OCI-M1 (cell line): ENCODE measurements at regions not wholly inside any gene's neighbourhood (a gene's known extent, or its start where the extent isn't known, plus 50 kb on each side); places are given as distances from the start of the nearest gene placed in this dataset.
"Not testable (repeated sequence)": the region's sequence is repeated elsewhere in the genome, so short reads cannot be mapped to it uniquely, and the experiment has no call there.

Experiments used
- DNase-seq: peaks from one replicate; lab custom pipeline; 2025; lab: John Stamatoyannopoulos, UW

DNA sequence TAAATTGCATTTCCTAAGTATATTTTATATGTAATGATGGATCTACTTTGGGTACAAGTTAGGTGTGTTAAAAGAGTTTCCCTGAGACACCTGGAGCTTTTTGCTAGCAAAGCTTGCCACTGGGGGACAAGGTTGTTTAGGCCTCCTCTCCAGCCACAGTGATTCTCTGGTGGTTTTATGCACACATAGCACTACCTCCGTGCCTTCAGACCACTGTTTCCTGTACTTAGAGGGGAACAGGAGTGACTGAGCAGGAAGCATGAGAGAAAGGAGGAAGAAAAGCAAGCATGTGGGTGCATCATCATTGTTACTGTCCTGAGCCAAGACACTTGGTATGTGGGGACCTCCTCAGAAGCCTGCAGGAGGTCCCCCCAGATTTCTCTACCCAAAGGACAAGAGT is 272.1 kb downstream of the RASEF start:
- no peak for DNase-seq

- DNase-seq: peak; percentile 81
Measured at GRCh38 chr9:82791692-82792091, 271.2 kb downstream of the RASEF start.

DNA sequence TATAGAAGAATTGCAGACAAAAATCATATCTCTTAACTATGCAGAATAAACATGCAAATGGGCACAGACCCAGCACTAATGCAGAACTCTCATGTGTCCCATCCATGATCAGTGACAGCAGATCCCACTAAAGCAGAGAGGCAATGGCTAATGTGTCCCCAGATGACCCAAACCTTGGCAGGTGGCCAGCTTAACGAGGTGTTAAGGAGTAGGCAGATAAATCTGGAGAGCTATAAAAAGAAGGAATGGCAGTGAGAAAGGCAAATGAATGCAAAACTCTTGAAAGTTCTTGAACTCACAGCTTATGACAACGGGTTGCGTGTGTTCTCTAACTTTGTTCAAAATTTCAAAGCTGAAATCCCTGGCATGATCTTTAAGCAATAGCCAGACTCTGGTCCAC is 265.4 kb downstream of the RASEF start:
- DNase-seq: peak; percentile 36

GRCh38 chr9:82799286-82799685 is 263.7 kb downstream of the RASEF start:
- DNase-seq: no peak

DNA sequence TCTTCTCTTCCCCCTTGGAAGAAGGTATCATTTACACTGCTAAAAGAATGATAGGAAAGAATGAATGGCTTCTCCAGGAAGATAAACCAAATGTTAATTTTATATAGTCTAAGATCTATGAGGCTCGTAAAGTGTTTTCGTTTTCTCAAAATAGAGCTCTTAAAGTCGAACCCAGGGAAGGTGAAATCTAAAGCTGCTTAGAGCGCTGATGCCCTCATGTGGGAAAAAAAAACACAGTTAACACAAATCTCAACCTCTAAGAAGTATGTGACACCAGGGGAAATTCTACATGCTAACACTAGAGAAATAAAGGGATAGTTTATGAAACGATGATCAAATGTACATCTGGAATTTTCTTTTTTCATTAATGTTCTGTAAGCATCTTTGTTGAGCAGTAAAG is 257.9 kb downstream of the RASEF start:
- peak; percentile 38 for DNase-seq

- DNase-seq: no peak
Measured at GRCh38 chr9:82808478-82808877, 254.5 kb downstream of the RASEF start.

DNA sequence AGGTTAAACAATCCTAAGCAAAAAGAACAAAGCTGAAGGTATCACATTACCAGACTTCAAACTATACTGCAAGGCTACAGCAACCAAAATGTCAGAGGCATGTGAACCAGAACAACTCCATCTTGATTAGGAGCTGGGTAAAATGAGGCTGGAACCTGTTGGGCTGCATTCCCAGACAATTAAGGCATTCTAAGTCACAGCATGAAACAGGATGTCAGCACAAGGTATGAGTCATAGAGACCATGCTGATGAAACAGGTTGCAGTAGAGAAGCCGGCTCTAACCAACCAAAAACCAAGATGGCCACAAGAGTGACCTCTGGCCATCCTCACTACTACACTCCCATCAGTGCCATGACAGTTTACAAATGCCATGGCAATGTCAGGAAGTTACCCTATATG is 252.0 kb downstream of the RASEF start:
- peak; percentile 74 for DNase-seq

DNA sequence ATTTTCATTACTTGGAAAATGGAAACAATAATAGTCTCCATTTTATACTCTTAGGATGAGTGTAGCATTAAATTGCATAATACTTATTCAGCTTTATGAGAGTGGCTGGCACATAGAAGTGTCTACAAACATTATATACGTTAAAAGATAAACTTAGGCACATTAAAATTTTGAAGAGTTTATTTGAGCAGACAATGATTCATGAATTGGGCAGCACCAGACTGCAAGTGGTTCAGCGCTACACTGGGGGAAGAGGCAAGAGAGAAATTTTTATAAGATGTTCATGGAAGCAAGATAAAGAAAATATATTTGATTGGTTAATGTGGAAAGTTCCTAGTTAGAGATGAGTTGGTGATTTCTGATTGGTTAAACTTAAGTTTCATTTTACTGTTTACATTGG is 243.7 kb downstream of the RASEF start:
- DNase-seq: no peak

DNA sequence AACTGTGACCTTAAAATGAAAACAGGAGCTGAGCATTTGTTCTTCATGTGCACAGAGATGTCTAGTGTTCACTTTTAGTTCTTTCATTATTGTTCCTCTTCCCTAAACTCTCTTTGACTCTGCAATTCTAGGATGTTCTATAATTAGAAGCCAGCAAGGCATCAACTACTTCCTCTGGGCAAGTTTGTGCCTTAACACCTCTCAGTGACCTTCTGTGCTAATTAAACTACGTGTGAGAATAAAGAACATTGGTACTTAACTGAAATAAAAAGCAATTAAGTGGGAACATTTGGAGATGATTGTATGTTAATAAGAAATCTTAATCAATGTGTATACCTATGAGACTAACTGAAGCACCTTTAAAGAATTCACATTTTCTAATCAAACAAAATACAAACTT is 242.8 kb downstream of the RASEF start:
- DNase-seq: peak; percentile 30

GRCh38 chr9:82829818-82830217 is 233.1 kb downstream of the RASEF start:
- DNase-seq: no peak

DNA sequence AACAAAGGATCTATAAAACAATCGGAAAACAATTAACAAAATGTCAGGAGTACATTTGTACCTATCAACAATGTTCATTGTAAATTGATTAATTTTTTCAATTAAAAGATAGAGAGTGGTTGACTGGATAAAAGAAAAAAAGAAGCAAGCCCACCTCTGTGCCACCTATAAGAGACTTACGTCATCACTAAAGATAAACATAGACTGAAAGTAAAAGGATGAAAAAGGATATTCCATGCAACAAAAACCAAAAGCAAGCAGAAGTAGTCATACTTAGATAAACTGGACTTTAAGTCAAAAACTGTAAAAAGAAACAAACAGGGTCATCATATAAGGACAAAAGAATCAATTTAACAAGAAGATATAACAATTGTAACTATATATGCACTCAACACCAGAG is 197.4 kb downstream of the RASEF start:
- no peak for DNase-seq

GRCh38 chr9:82880336-82881050 is 182.4 kb downstream of the RASEF start:
- no peak for DNase-seq

DNA sequence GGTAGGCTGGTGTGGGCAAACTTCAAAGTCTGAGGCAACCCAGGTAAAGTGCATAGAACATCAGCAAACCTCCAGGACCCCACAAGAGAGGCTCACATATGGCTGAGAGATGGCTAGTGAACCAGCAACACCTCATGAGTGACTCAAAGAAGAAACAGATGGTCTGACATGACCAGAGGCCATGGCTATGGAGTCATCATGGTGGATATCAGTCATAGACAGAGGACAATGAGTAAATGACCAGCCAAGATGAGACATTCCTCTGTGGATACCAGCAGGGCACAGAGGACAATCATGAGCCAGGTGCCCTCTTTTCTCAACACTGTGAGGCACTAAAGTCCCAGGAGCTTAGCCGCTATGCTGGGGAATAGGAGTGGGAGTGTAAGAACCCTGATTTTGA is 180.8 kb downstream of the RASEF start:
- no peak for DNase-seq

GRCh38 chr9:82882748-82883147 is 180.2 kb downstream of the RASEF start:
- no peak for DNase-seq

DNA sequence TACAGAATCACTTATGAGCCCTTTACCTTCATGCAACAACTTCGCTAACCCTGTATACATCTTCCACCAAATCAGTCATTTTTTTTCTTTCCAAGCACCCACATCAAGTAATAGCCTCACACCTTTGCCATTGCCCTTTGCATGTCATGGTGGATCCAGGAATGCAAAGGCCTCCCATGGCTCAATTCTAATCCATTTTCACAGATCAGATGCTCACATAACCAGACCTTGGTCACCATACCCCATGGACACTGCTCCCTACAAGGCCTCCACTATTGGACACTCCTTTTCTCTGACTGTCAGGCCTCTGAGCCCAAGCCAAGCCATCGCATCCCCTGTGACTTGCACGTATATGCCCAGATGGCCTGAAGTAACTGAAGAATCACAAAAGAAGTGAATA is 179.5 kb downstream of the RASEF start:
- DNase-seq: no peak

GRCh38 chr9:82883974-82884373 is 179.0 kb downstream of the RASEF start:
- DNase-seq: not testable (repeated sequence)

GRCh38 chr9:82890401-82890800 is 172.5 kb downstream of the RASEF start:
- DNase-seq: peak; percentile 25

GRCh38 chr9:82890865-82891264 is 172.1 kb downstream of the RASEF start:
- peak; percentile 53 for DNase-seq

GRCh38 chr9:82891321-82891720 is 171.6 kb downstream of the RASEF start:
- peak; percentile 30 for DNase-seq

GRCh38 chr9:82893549-82893948 is 169.4 kb downstream of the RASEF start:
- DNase-seq: no peak

DNA sequence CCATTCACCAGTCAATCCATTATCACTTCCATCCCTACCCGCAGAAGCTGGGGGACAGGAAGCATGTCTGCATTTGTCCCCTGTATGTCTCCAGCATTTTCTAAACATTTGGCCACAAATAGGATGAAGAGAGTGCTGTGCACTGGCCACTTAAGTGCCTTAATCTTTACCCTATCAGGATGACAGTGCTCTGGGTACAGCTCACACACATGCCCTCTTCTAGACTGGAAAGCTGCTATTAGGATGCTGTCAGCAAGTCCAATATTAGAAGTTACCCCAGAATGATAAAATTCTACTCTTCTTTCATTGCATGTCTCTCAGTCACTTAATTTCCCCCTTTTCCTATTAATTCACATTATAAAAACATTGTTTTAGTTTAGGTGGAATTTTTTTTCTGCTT is 168.4 kb downstream of the RASEF start:
- DNase-seq: no peak

DNA sequence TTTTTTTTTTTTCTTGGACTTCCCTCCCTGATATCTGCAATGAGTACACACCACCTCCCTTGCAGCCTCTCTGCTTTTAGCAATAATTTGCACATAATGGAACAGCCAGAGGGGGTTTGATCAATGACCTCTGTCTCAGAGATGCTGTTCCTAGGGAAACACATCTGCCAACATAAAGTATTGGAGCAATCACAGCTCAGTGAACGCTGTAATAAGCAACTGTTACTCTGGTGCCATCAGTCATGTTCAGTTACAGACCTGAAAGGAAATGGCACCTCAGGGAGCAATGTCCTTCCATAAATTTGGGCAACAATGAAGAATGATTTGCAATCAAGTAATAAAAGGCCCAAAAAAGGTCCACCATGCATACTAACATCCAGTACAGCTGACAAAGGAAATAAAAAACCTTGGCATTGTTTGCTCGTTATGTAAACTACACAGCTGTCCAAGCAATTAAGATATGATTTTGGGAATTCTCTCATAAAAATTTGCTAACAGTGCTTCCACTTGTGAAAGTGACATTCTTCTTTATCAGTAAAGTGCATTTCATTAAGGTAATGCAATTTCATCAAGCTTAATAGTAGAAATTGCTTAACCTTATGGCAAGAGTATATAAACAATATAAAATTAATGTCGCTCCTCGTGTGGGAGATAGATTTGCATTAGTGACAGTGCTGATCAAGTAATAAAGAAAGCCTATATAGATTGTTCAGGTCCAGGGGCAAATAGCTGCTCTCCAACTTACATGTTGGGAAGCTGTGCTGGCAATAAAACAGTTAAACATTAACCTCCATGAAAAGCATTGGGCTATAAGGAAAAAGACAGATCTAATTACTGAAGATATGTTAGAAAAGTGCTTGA is 167.8 kb downstream of the RASEF start:
- DNase-seq: no peak

DNA sequence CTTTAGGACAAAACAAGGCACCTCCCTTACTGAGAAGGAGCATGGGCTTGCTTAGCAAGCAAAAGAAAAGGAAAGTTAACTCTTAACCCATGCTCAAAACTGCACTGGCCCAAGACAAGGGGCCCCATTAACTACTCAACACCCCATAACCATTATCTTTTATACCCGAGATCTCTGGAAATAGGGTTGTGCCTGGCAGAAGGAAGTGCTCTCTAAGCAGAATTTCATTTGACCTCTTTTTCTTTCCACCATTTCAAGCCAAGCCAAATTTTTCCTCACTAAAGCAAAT is 167.2 kb downstream of the RASEF start:
- no peak for DNase-seq

GRCh38 chr9:82903503-82903902 is 159.4 kb downstream of the RASEF start:
- peak; percentile 8 for DNase-seq
